Neuronal stem cell (in vitro differentiated cells): ENCODE measurements at regions not wholly inside any gene's neighbourhood (a gene's known extent, or its start where the extent isn't known, plus 50 kb on each side); places are given as distances from the start of the nearest gene placed in this dataset.

Experiments
- DNase-seq: peaks from one replicate; pipeline ENCODE4 v3.0.0-alpha.2; 2013; ENCODE audit warnings: low spot score
- H2AFZ ChIP-seq: one replicate; pipeline ENCODE4 v1.6.1; 2013; ENCODE audit warnings: mild to moderate bottlenecking, low read length, inconsistent platforms
- H2AK5ac ChIP-seq: 2 replicates; pipeline ENCODE4 v1.6.1; 2013; ENCODE audit warnings: low read depth, mild to moderate bottlenecking, inconsistent platforms, low read length, moderate library complexity, mixed read lengths
- H2BK120ac ChIP-seq: 2 replicates; pipeline ENCODE4 v1.6.1; 2013; ENCODE audit warnings: low read depth, mild to moderate bottlenecking, inconsistent platforms, low read length, moderate library complexity, mixed read lengths
- H2BK12ac ChIP-seq: one replicate; pipeline ENCODE4 v1.6.1; 2013; ENCODE audit warnings: low read length, inconsistent platforms
- H2BK15ac ChIP-seq: 2 replicates; pipeline ENCODE4 v1.6.1; 2013; ENCODE audit warnings: mild to moderate bottlenecking, low read length, inconsistent platforms, mixed read lengths
- H2BK5ac ChIP-seq: one replicate; pipeline ENCODE4 v1.6.1; 2013; ENCODE audit warnings: inconsistent platforms, mild to moderate bottlenecking, low read length, moderate library complexity
- H3K14ac ChIP-seq: one replicate; pipeline ENCODE4 v1.6.1; 2013; ENCODE audit warnings: low read length, inconsistent platforms
- H3K18ac ChIP-seq: 2 replicates; pipeline ENCODE4 v1.6.1; 2013; ENCODE audit warnings: low read length, inconsistent platforms
- H3K23ac ChIP-seq: 2 replicates; pipeline ENCODE4 v1.6.1; 2013; ENCODE audit warnings: low read depth, mild to moderate bottlenecking, mixed read lengths, low read length, inconsistent platforms; ENCODE audit not compliant: poor library complexity
- H3K27ac ChIP-seq: replicated peaks from 3 replicates; pipeline ENCODE4 v1.5.1; 2013; ENCODE audit warnings: low read length, inconsistent platforms
- H3K27me3 ChIP-seq, 3 experiments: 2 replicates each; pipeline ENCODE4 v1.6.1; 2013; ENCODE audit warnings: low read length in 3 of 3, mild to moderate bottlenecking in 2 of 3, inconsistent platforms in 1 of 3, low read depth in 1 of 3, mixed read lengths in 1 of 3, moderate library complexity in 1 of 3; ENCODE audit not compliant: control insufficient read depth in 3 of 3, insufficient read depth in 3 of 3
- H3K36me3 ChIP-seq, 2 donors: replicated peaks in 1 of 2; 2 replicates each; pipeline ENCODE4 v1.6.1; 2013; ENCODE audit warnings: low read length in 2 of 2; ENCODE audit not compliant: control insufficient read depth in 2 of 2, insufficient read depth in 2 of 2
- H3K4ac ChIP-seq: 2 replicates; pipeline ENCODE4 v1.6.1; 2013; ENCODE audit warnings: inconsistent platforms, mild to moderate bottlenecking, low read length, moderate library complexity
- H3K4me1 ChIP-seq, 2 donors: 1 replicate in 1 of 2; 2 replicates in 1 of 2; pipeline ENCODE4 v1.6.1; 2013; ENCODE audit warnings: low read length in 2 of 2, low read depth in 1 of 2; ENCODE audit not compliant: control insufficient read depth in 2 of 2, insufficient read depth in 1 of 2
- H3K4me2 ChIP-seq: one replicate; pipeline ENCODE4 v1.6.1; 2013; ENCODE audit warnings: mild to moderate bottlenecking, low read length, inconsistent platforms; ENCODE audit not compliant: insufficient read depth, poor library complexity, severe bottlenecking
- H3K4me3 ChIP-seq, 2 donors: 2 replicates each; pipeline ENCODE4 v1.5.1; 2013; ENCODE audit warnings: low read length in 2 of 2, mild to moderate bottlenecking in 2 of 2, inconsistent platforms in 1 of 2, moderate library complexity in 1 of 2
- H3K79me1 ChIP-seq: one replicate; pipeline ENCODE4 v1.6.1; 2013; ENCODE audit warnings: low read depth, mild to moderate bottlenecking, inconsistent platforms, low read length, moderate library complexity
- H3K9ac ChIP-seq: one replicate; pipeline ENCODE4 v1.6.1; 2013; ENCODE audit warnings: mild to moderate bottlenecking, low read depth, low read length, inconsistent platforms; ENCODE audit not compliant: poor library complexity
- H3K9me3 ChIP-seq, 2 donors: replicated peaks in 1 of 2; 2 replicates each; pipeline versions ENCODE3 to v1.6.1; 2013; ENCODE audit warnings: low read length in 2 of 2, mild to moderate bottlenecking in 2 of 2, inconsistent platforms in 1 of 2, low read depth in 1 of 2, mixed read lengths in 1 of 2, moderate library complexity in 1 of 2; ENCODE audit not compliant: control insufficient read depth in 2 of 2, insufficient read depth in 1 of 2
- H4K8ac ChIP-seq: one replicate; pipeline ENCODE4 v1.6.1; 2013; ENCODE audit warnings: low read depth, mild to moderate bottlenecking, inconsistent platforms, low read length, moderate library complexity
- H4K91ac ChIP-seq: one replicate; pipeline ENCODE4 v1.6.1; 2013; ENCODE audit warnings: low read length, low read depth, mild to moderate bottlenecking, inconsistent platforms; ENCODE audit not compliant: poor library complexity
- WGBS, 2 donors: extraction: QIAGEN DNeasy Blood & Tissue Kit; methylation state at CpG; one replicate each; pipeline ENCODE4 v1.1.7; 2013; ENCODE audit warnings: missing lambda C conversion rate in 2 of 2, mixed read lengths in 1 of 2; ENCODE audit not compliant: insufficient read length in 2 of 2, insufficient replicate concordance in 1 of 2; ENCODE audit errors: extremely low coverage in 2 of 2; 5-methylcytosine and 5-hydroxymethylcytosine counted together

GRCh38 chr5:40022057-40022456 lies 597.3 kb upstream of the DAB2 start:
- no peaks in the 10 kb centered on the region for H3K4me1 ChIP-seq
- H4K91ac ChIP-seq: no peak overlapping the region
- no peak overlapping the region for H2BK15ac ChIP-seq

GRCh38 chr5:40021007-40021406 lies 596.2 kb upstream of the DAB2 start:
- H3K23ac ChIP-seq: no peak overlapping the region
- no peaks in the 10 kb centered on the region for H3K79me1 ChIP-seq
- no peak overlapping the region for H3K18ac ChIP-seq
- no peaks in the 10 kb centered on the region for H3K36me3 ChIP-seq
- no peak overlapping the region for H3K14ac ChIP-seq
- no peak overlapping the region for H4K8ac ChIP-seq
- H2BK120ac ChIP-seq: no peak overlapping the region
- no peak overlapping the region for H3K4me2 ChIP-seq
- no peak overlapping the region for H2BK15ac ChIP-seq
- no peak overlapping the region for H2AFZ ChIP-seq
- no peak overlapping the region for H2BK12ac ChIP-seq
- H4K91ac ChIP-seq: no peak overlapping the region
- no peaks in the 10 kb centered on the region for H3K9me3 ChIP-seq
- H3K27ac ChIP-seq: no peak overlapping the region
- H3K4ac ChIP-seq: no peak overlapping the region
- no peaks in the 10 kb centered on the region for H3K4me1 ChIP-seq
- no peak overlapping the region for H2BK5ac ChIP-seq
- H3K27me3 ChIP-seq: no peaks in the 10 kb centered on the region
- no peak overlapping the region for H2AK5ac ChIP-seq
- H3K9ac ChIP-seq: no peak overlapping the region
- WGBS, 2 donors: no CpG with 5 or more reads among the region's 2 CpGs
- no peak overlapping the region for H3K4me3 ChIP-seq
- DNase-seq: no peak

More at GRCh38 chr5:40022057-40022456, 597.3 kb upstream of the DAB2 start:
- no peak overlapping the region for H3K9ac ChIP-seq
- no peak overlapping the region for H3K14ac ChIP-seq
- no peak overlapping the region for H2AFZ ChIP-seq
- no peak overlapping the region for H2AK5ac ChIP-seq
- H3K9me3 ChIP-seq: no peaks in the 10 kb centered on the region
- H2BK120ac ChIP-seq: no peak overlapping the region
- H3K4me2 ChIP-seq: no peak overlapping the region
- WGBS, 2 donors: no CpG with 5 or more reads among the region's 1 CpG
- no peak overlapping the region for H3K27ac ChIP-seq
- no peak overlapping the region for H3K18ac ChIP-seq
- no peak overlapping the region for H3K4me3 ChIP-seq
- H3K23ac ChIP-seq: no peak overlapping the region
- no peak for DNase-seq
- H2BK5ac ChIP-seq: no peak overlapping the region
- no peaks in the 10 kb centered on the region for H3K36me3 ChIP-seq
- no peaks in the 10 kb centered on the region for H3K27me3 ChIP-seq
- no peak overlapping the region for H4K8ac ChIP-seq
- H3K4ac ChIP-seq: no peak overlapping the region
- H3K79me1 ChIP-seq: no peaks in the 10 kb centered on the region
- no peak overlapping the region for H2BK12ac ChIP-seq

DNA sequence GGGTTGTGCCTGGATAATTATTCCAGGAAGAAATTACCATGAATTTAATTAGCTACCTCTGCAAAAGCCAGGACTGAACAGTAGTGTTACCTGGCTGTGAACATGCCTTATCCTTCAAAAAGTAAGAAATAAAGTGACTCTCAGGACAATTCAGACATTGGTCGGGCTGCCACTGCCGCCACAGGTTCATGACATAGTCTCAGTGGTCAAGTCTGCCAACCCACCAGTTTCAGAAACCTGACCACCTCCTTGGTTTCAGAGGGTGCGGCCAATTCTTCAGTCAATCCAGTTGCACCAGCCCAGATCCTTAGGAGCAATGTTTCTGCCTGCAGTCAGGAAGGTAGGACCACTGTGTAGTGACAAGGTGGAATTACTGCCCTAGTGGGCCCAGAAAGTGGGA lies 593.1 kb upstream of the DAB2 start:
- H2BK15ac ChIP-seq: no peak overlapping the region
- no peak overlapping the region for H3K4ac ChIP-seq
- H3K4me1 ChIP-seq: no peaks in the 10 kb centered on the region
- H3K9ac ChIP-seq: no peak overlapping the region
- DNase-seq: no peak
- no peak overlapping the region for H4K91ac ChIP-seq
- no peaks in the 10 kb centered on the region for H3K27me3 ChIP-seq
- no peak overlapping the region for H3K14ac ChIP-seq
- H4K8ac ChIP-seq: no peak overlapping the region
- H2AFZ ChIP-seq: no peak overlapping the region
- H3K4me2 ChIP-seq: no peak overlapping the region
- H3K4me3 ChIP-seq: no peak overlapping the region
- no peaks in the 10 kb centered on the region for H3K79me1 ChIP-seq
- no CpG with 5 or more reads among the region's 3 CpGs for WGBS, 2 donors
- H3K36me3 ChIP-seq: no peaks in the 10 kb centered on the region
- no peak overlapping the region for H2BK12ac ChIP-seq
- H3K9me3 ChIP-seq: no peaks in the 10 kb centered on the region
- no peak overlapping the region for H2BK5ac ChIP-seq
- H3K18ac ChIP-seq: no peak overlapping the region
- no peak overlapping the region for H3K27ac ChIP-seq
- H2AK5ac ChIP-seq: no peak overlapping the region
- no peak overlapping the region for H3K23ac ChIP-seq
- no peak overlapping the region for H2BK120ac ChIP-seq

DNA sequence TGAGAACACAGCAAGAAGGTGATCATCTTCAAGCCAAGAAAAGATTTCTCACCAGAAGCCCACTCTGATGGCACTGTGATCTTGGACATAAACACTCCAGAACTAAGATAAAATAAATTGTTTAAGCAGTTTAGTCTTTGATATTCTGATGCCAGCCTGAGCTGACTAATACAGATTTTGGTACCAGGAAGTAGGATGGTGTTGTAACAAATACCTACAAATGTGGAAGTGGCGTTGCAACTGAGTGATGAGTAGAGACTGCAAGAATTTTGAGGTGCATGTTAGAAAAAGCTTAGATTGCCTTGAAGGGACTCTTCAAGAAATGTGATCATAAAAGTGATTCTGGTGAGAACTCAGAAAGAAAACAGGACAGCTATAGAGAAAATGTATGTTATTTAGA lies 592.4 kb upstream of the DAB2 start:
- Histone ChIP-seq H2BK5ac (no peak overlapping the region), H2BK12ac (no peak overlapping the region), H3K14ac (no peak overlapping the region), H3K4me1 (no peaks in the 10 kb centered on the region), H3K23ac (no peak overlapping the region), H4K8ac (no peak overlapping the region), H3K27ac (no peak overlapping the region), H3K4ac (no peak overlapping the region), H2BK120ac (no peak overlapping the region), H3K9ac (no peak overlapping the region), H3K36me3 (no peaks in the 10 kb centered on the region), H3K79me1 (no peaks in the 10 kb centered on the region), H3K9me3 (no peaks in the 10 kb centered on the region), H3K4me2 (no peak overlapping the region), H3K4me3 (no peak overlapping the region), H2AK5ac (no peak overlapping the region), H4K91ac (no peak overlapping the region), H3K27me3 (no peaks in the 10 kb centered on the region), H3K18ac (no peak overlapping the region), H2AFZ (no peak overlapping the region), H2BK15ac (no peak overlapping the region)
- no peak for DNase-seq
- no CpG with 5 or more reads among the region's 1 CpG for WGBS, 2 donors
